AG09309 (cell line): ENCODE measurements at regions not wholly inside any gene's neighbourhood (a gene's known extent, or its start where the extent isn't known, plus 50 kb on each side); places are given as distances from the start of the nearest gene placed in this dataset.

Experiments
- DNase-seq: peaks from one replicate; pipeline ENCODE4 v3.0.0-alpha.2; 2010; ENCODE audit warnings: low read depth
- H3K4me3 ChIP-seq: 2 replicates; pipeline ENCODE4 v1.5.1; 2011; ENCODE audit warnings: mild to moderate bottlenecking, low read depth, low read length, moderate library complexity; ENCODE audit not compliant: control insufficient read depth
- TF ChIP-seq, protein P1 (sequence below): IDR thresholded peaks from 2 replicates; pipeline ENCODE4 v1.5.1; 2011; ENCODE audit warnings: mild to moderate bottlenecking, low read depth, low read length, inconsistent platforms; ENCODE audit not compliant: insufficient read depth, control insufficient read depth; ENCODE audit errors: missing control alignments

DNA sequence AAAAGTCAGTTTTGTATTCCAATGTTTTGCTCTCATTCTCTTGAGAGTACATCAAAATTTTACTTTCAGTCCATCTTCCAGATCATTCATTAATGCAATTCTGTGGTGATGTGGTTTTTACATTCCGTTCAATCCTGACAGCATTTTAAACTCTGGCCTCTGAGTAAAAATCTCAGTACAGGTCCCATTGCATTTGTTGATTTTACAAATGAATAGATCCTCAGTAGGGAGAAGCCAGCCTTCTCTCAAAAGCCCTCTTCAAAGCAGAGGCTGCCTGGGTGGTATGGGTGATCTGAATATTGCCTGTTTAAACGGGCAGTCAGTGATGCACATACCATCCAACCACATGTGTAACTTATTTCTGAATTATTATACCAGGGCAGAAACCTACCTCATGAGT, 72.5 kb upstream of the TSC22D2 start:
- no peak for DNase-seq
- H3K4me3 ChIP-seq: no peak overlapping the region
- TF ChIP-seq, protein P1, sequence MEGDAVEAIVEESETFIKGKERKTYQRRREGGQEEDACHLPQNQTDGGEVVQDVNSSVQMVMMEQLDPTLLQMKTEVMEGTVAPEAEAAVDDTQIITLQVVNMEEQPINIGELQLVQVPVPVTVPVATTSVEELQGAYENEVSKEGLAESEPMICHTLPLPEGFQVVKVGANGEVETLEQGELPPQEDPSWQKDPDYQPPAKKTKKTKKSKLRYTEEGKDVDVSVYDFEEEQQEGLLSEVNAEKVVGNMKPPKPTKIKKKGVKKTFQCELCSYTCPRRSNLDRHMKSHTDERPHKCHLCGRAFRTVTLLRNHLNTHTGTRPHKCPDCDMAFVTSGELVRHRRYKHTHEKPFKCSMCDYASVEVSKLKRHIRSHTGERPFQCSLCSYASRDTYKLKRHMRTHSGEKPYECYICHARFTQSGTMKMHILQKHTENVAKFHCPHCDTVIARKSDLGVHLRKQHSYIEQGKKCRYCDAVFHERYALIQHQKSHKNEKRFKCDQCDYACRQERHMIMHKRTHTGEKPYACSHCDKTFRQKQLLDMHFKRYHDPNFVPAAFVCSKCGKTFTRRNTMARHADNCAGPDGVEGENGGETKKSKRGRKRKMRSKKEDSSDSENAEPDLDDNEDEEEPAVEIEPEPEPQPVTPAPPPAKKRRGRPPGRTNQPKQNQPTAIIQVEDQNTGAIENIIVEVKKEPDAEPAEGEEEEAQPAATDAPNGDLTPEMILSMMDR: no peak

DNA sequence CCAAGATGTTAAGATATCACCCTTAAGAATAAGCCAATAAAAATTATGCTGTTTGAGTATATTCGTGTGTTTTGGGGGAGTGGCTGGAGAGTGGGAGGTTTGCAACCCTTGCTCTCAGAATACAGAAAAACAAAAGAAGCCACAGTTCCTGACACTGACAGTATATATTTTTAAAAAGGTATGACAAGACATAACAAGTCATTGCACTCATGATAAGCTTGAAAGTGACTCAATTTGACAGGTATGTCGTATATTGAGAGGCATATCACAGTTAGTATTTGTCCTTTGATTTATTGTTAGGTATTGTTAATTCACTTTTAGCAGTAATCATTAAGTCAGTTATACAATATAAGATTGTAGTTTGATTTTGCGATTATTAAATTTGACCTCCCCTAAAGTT, 73.1 kb upstream of the TSC22D2 start:
- TF ChIP-seq, protein P1: no peak
- no peak for DNase-seq
- H3K4me3 ChIP-seq: no peak overlapping the region

DNA sequence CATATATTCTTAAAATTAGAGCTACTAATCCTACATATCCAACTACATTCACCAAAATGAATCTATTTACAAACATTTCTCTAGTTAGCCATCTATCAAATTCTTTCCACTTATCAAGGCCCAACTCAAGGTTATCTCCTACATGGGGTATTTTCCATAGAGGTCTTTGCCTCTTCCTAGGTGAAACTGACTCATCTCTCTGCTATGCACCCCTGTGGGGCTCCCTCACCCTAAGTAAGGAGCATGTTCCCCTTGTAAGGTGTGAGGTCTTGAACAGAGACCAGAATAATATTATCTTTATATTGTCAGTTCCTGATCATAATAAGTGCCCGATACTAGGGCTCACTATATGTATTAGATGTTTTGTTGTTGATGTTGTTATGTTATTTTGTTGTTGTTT, 74.6 kb upstream of the TSC22D2 start:
- no peak for DNase-seq
- no peak overlapping the region for H3K4me3 ChIP-seq
- TF ChIP-seq, protein P1: no peak

DNA sequence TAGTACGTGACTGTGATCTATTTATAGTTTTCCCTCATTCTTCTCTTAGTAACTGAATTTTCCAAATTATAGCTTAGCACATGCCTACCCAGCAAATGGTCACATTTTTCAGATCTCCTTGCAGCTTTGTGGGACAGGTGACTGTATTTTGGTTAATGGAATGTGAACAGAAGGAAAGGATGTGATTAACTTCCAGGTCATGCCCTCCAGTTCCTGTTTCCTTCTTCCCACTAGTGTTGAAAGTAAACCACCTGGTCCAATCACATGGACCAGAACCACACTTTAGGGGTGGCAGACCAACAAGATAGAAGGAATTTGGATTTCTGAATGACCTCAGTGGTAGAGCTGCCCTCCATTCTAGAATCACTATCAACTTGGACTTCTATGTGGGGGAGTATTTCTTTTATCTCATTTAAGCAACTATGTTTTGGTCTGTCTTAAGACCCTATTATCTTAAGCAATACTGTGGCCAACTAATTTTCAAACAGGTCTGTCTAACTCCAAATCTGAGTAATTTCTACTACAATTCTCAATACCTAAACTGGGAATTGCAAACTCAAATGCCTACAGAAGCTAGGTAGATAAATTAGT, 76.0 kb upstream of the TSC22D2 start:
- TF ChIP-seq, protein P1: no peak

DNA sequence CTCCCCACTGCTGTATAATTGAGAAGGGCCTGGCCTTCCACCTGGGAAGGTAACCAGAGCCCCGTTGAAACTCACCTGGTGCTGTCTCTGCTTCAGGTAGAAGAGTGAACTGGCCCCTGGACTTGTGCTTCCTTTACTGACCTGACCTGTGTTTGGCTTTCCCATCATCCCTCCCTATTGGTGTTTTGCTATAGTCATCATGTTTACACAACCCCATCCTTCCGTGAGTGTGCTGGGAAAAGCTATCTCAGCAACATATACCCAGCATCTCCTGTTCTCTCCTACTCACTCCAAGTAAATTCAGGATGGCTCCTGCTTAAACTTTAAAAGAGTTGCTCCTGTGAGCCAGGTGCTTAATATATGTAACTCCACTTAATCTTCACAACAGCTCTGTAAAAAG, 77.2 kb upstream of the TSC22D2 start:
- TF ChIP-seq, protein P1: no peak
- DNase-seq: no peak
- H3K4me3 ChIP-seq: no peak overlapping the region

More for the DNA sequence above, 76.0 kb upstream of the TSC22D2 start:
- no peak for DNase-seq
- H3K4me3 ChIP-seq: no peak overlapping the region

DNA sequence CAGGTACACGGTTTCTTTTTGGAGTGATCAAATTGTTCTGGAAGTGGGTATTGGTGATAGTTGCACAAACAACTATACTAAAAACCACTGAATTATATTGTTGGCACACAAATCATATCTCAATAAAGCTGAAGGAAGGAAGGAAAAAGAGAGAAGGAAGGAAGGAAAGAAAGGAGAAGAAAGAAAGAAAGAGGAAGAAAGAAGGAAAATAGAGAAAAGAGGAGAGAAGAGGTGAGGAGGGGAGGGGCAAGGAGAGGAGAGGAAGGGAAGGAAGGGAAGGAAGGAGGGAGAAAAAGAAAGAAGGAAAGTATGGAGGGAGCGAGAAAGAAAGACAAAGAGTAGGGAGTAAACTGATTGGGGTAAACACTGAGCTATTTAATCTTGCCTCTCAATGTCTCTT, 77.9 kb upstream of the TSC22D2 start:
- no peak overlapping the region for H3K4me3 ChIP-seq

More for the DNA sequence above, 77.9 kb upstream of the TSC22D2 start:
- TF ChIP-seq, protein P1: no peak
- DNase-seq: no peak
